ENCODE measurements at regions not wholly inside any gene's neighbourhood (a gene's known extent, or its start where the extent isn't known, plus 50 kb on each side); places are given as distances from the start of the nearest gene placed in this dataset.

DNA sequence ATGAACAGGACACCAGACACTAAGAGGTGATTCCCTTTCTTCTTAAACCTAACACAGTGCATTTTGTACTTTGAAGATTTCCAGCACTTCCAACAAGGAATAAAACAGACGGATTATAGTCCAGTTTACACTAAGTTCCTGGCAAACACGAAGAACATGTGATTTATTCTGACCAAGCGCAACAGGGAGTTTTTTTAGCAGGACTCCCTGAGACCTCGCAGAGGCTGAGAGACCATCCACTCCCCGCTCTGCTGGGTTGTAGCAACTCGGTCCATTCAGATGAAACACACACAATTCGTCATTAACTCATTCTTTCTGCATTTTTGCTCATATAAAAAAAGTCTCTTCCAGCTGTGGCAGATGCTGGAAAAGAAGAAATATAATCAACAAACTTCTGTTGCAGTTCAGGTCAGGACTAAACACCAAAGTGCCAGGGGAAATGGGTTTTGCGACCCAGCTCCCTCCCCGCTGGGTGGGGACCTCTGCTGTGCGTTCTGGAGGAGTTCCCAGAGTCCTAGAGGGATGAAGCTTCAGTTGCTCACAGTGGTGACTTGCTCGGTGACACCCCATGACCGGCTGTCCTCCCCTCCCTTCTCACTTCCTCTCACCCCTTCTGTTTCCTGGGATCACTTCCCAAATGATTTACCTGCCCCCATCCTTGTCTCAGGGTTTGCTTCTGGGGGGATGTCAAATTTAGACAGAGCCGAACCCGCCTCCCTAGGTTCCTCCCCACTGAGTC, 52.5 kb downstream of the KCNF1 start:
- no peak overlapping the region for H3K9ac ChIP-seq (ENCODE audit: low read depth in 1 of 2, low read length in 2 of 2)
- H3K36me3 ChIP-seq (ENCODE audit: control insufficient read depth in 1 of 2, insufficient read depth in 2 of 2, low read length in 2 of 2), result no peaks in the 10 kb centered on the region
- peaks cover 0 to 14% of the 10 kb centered on the region in 2 donors for H3K27me3 ChIP-seq (ENCODE audit: control insufficient read depth in 1 of 2, insufficient read depth in 2 of 2, low read length in 2 of 2)

DNA sequence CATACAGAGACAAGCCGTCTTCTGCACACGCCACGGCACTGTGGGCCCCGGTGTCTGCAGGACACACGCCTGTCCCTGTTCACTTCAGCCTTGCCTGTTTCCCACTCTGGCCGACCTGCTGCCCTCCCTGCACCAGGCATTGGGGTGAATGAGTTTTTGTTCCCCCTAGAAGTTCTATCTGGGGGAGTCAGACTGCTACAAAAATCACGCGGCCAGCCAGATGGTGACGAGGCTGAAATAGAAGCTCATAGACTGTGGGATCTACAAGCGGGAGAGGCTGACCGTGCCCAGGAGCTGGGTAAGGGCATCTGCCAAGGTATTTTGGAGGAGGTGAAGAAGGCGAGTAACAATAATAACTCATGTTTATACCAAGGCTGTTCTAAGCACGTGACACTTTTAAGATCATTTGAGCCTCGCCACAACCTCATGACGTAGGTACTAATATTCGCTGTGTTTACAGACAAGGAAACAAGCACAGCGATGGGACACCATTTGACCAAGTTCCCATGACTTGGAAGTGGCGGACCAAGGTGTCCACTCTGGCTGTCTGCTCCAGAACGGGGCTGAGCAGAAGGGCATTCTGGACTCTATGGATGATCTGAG, 53.6 kb downstream of the KCNF1 start:
- H3K27me3 ChIP-seq (ENCODE audit: control insufficient read depth in 1 of 2, insufficient read depth in 2 of 2, low read length in 2 of 2), result peaks cover 0 to 14% of the 10 kb centered on the region in 2 donors
- H3K9ac ChIP-seq (ENCODE audit: low read depth in 1 of 2, low read length in 2 of 2), result no peak overlapping the region
- H3K27ac ChIP-seq (ENCODE audit: low read depth, low read length), result no peak overlapping the region
- no peaks in the 10 kb centered on the region for H3K4me1 ChIP-seq (ENCODE audit: control insufficient read depth in 1 of 2, insufficient read depth in 2 of 2, low read length in 2 of 2)
- no peaks in the 10 kb centered on the region for H3K9me3 ChIP-seq (ENCODE audit: control insufficient read depth in 1 of 2, low read length in 2 of 2)
- no peaks in the 10 kb centered on the region for H3K36me3 ChIP-seq (ENCODE audit: control insufficient read depth in 1 of 2, insufficient read depth in 2 of 2, low read length in 2 of 2)
- no peak overlapping the region for H3K4me3 ChIP-seq (ENCODE audit: low read depth in 1 of 2, low read length in 2 of 2)

More for the DNA sequence above, 52.5 kb downstream of the KCNF1 start:
- Histone ChIP-seq H3K4me3 (ENCODE audit: low read depth in 1 of 2, low read length in 2 of 2) (no peak overlapping the region), H3K27ac (ENCODE audit: low read depth, low read length) (no peak overlapping the region), H3K9me3 (ENCODE audit: control insufficient read depth in 1 of 2, low read length in 2 of 2) (no peaks in the 10 kb centered on the region), H3K4me1 (ENCODE audit: control insufficient read depth in 1 of 2, insufficient read depth in 2 of 2, low read length in 2 of 2) (no peaks in the 10 kb centered on the region)

- Histone ChIP-seq H3K36me3 (ENCODE audit: control insufficient read depth in 1 of 2, insufficient read depth in 2 of 2, low read length in 2 of 2) (no peaks in the 10 kb centered on the region), H3K27me3 (ENCODE audit: control insufficient read depth in 1 of 2, insufficient read depth in 2 of 2, low read length in 2 of 2) (peaks cover 0 to 14% of the 10 kb centered on the region in 2 donors), H3K27ac (ENCODE audit: low read depth, low read length) (no peak overlapping the region), H3K4me3 (ENCODE audit: low read depth in 1 of 2, low read length in 2 of 2) (no peak overlapping the region), H3K4me1 (ENCODE audit: control insufficient read depth in 1 of 2, insufficient read depth in 2 of 2, low read length in 2 of 2) (no peaks in the 10 kb centered on the region), H3K9ac (ENCODE audit: low read depth in 1 of 2, low read length in 2 of 2) (no peak overlapping the region), H3K9me3 (ENCODE audit: control insufficient read depth in 1 of 2, low read length in 2 of 2) (no peaks in the 10 kb centered on the region)
These were observed 54.3 kb downstream of the KCNF1 start for GRCh38 chr2:10966056-10966455.

GRCh38 chr2:10966741-10967140, 55.0 kb downstream of the KCNF1 start:
- peaks cover 0 to 14% of the 10 kb centered on the region in 2 donors for H3K27me3 ChIP-seq (ENCODE audit: control insufficient read depth in 1 of 2, insufficient read depth in 2 of 2, low read length in 2 of 2)
- no peak overlapping the region for H3K9ac ChIP-seq (ENCODE audit: low read depth in 1 of 2, low read length in 2 of 2)
- no peak overlapping the region for H3K27ac ChIP-seq (ENCODE audit: low read depth, low read length)
- no peaks in the 10 kb centered on the region for H3K4me1 ChIP-seq (ENCODE audit: control insufficient read depth in 1 of 2, insufficient read depth in 2 of 2, low read length in 2 of 2)
- no peaks in the 10 kb centered on the region for H3K36me3 ChIP-seq (ENCODE audit: control insufficient read depth in 1 of 2, insufficient read depth in 2 of 2, low read length in 2 of 2)
- no peaks in the 10 kb centered on the region for H3K9me3 ChIP-seq (ENCODE audit: control insufficient read depth in 1 of 2, low read length in 2 of 2)
- no peak overlapping the region for H3K4me3 ChIP-seq (ENCODE audit: low read depth in 1 of 2, low read length in 2 of 2)

DNA sequence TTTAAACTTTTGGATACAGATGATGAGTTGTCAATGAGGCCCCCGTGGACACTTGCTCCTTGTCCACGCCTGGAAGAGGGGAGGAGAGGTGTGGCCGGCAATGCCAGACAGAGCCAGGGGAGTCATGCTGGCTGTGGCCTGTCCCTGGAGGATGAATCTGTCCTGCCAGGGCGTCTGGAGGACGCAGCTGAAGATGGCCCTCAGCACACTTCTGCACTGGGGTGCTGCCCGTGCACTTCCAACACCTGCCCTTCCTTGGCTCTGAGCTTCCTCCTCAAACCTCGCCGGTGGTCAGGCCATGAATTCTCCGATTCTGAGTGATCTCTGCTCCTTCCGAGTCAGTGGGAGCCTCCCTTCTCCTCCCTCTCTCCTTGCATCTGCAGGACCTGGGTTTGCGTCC, 56.4 kb downstream of the KCNF1 start:
- Histone ChIP-seq H3K9me3 (ENCODE audit: control insufficient read depth in 1 of 2, low read length in 2 of 2) (no peaks in the 10 kb centered on the region), H3K27me3 (ENCODE audit: control insufficient read depth in 1 of 2, insufficient read depth in 2 of 2, low read length in 2 of 2) (peaks cover 0 to 14% of the 10 kb centered on the region in 2 donors), H3K27ac (ENCODE audit: low read depth, low read length) (no peak overlapping the region)

DNA sequence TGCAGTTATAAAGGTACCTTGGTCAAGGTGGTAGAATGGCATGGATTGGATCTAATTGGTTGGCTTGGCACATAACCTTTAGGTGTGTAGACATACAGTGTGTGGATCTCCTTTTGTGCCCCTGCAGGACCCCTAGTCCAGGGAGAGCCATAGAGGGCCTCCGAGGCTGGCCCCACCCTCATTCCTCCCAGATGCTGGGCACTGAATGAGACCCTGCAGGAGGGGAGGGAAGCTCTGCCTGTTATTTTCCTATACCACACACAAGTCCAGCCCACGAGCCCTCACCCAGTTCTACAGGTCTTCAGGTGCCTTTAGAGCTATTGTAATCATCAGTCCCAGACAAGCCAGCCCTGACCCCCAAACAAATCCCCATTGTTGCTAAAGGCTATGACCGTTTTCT, 58.9 kb downstream of the KCNF1 start:
- H3K27ac ChIP-seq (ENCODE audit: low read depth, low read length), result no peak overlapping the region
- H3K9ac ChIP-seq (ENCODE audit: low read depth in 1 of 2, low read length in 2 of 2), result no peak overlapping the region
- no peak overlapping the region for H3K4me3 ChIP-seq (ENCODE audit: low read depth in 1 of 2, low read length in 2 of 2)
- no peaks in the 10 kb centered on the region for H3K36me3 ChIP-seq (ENCODE audit: control insufficient read depth in 1 of 2, insufficient read depth in 2 of 2, low read length in 2 of 2)
- H3K27me3 ChIP-seq (ENCODE audit: control insufficient read depth in 1 of 2, insufficient read depth in 2 of 2, low read length in 2 of 2), result peaks cover 0 to 11% of the 10 kb centered on the region in 2 donors
- no peaks in the 10 kb centered on the region for H3K4me1 ChIP-seq (ENCODE audit: control insufficient read depth in 1 of 2, insufficient read depth in 2 of 2, low read length in 2 of 2)
- no peaks in the 10 kb centered on the region for H3K9me3 ChIP-seq (ENCODE audit: control insufficient read depth in 1 of 2, low read length in 2 of 2)

More for the DNA sequence above, 56.4 kb downstream of the KCNF1 start:
- Histone ChIP-seq H3K36me3 (ENCODE audit: control insufficient read depth in 1 of 2, insufficient read depth in 2 of 2, low read length in 2 of 2) (no peaks in the 10 kb centered on the region), H3K4me1 (ENCODE audit: control insufficient read depth in 1 of 2, insufficient read depth in 2 of 2, low read length in 2 of 2) (no peaks in the 10 kb centered on the region), H3K4me3 (ENCODE audit: low read depth in 1 of 2, low read length in 2 of 2) (no peak overlapping the region), H3K9ac (ENCODE audit: low read depth in 1 of 2, low read length in 2 of 2) (no peak overlapping the region)

DNA sequence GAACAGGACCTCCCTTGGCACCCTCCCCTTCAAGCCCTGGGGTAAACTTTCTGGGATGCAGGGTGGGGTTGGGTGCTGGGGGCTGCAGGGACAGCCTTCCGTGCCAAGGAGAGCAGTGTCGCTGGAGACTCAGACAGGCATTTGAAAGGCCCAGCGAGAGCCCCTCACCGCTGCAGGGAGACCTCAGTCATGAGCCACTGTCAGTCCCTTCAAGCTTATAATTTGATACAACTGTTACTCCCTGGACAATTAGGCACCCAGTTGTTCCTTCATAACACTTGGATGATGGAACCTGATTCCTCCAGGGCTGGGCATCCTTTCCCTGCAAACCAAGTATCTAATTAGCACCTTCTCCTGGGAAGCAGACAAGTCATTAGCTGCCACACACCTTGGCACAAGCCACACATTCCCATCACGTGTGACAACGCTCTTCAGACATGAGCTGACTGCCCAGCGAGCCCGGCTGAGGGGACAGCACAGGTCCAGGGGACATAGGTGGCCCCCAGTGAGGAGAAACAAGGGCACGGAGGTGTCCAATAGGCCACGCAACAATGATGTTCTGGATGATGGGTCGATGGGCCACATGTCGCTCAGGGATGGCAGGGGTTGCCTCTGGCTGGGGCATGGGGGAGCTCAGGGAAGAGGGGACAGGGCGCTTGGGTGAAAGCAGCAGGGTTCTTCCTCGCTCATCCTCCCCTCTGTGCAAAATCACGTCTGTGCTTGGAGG, 59.6 kb downstream of the KCNF1 start:
- H3K36me3 ChIP-seq (ENCODE audit: control insufficient read depth in 1 of 2, insufficient read depth in 2 of 2, low read length in 2 of 2), result no peaks in the 10 kb centered on the region
- H3K9me3 ChIP-seq (ENCODE audit: control insufficient read depth in 1 of 2, low read length in 2 of 2), result no peaks in the 10 kb centered on the region
- peaks cover 0 to 6% of the 10 kb centered on the region in 2 donors for H3K27me3 ChIP-seq (ENCODE audit: control insufficient read depth in 1 of 2, insufficient read depth in 2 of 2, low read length in 2 of 2)
- no peaks in the 10 kb centered on the region for H3K4me1 ChIP-seq (ENCODE audit: control insufficient read depth in 1 of 2, insufficient read depth in 2 of 2, low read length in 2 of 2)
- H3K9ac ChIP-seq (ENCODE audit: low read depth in 1 of 2, low read length in 2 of 2), result no peak overlapping the region
- H3K4me3 ChIP-seq (ENCODE audit: low read depth in 1 of 2, low read length in 2 of 2), result no peak overlapping the region
- H3K27ac ChIP-seq (ENCODE audit: low read depth, low read length), result no peak overlapping the region

- H3K4me3 ChIP-seq (ENCODE audit: low read depth in 1 of 2, low read length in 2 of 2), result no peak overlapping the region
- H3K9me3 ChIP-seq (ENCODE audit: control insufficient read depth in 1 of 2, low read length in 2 of 2), result no peaks in the 10 kb centered on the region
- no peak overlapping the region for H3K9ac ChIP-seq (ENCODE audit: low read depth in 1 of 2, low read length in 2 of 2)
- H3K27ac ChIP-seq (ENCODE audit: low read depth, low read length), result no peak overlapping the region
- H3K27me3 ChIP-seq (ENCODE audit: control insufficient read depth in 1 of 2, insufficient read depth in 2 of 2, low read length in 2 of 2), result peaks cover 0 to 6% of the 10 kb centered on the region in 2 donors
- H3K4me1 ChIP-seq (ENCODE audit: control insufficient read depth in 1 of 2, insufficient read depth in 2 of 2, low read length in 2 of 2), result no peaks in the 10 kb centered on the region
- H3K36me3 ChIP-seq (ENCODE audit: control insufficient read depth in 1 of 2, insufficient read depth in 2 of 2, low read length in 2 of 2), result no peaks in the 10 kb centered on the region
These were observed 60.1 kb downstream of the KCNF1 start for GRCh38 chr2:10971888-10972260.

- no peak overlapping the region for H3K27ac ChIP-seq (ENCODE audit: low read depth, low read length)
- H3K9ac ChIP-seq (ENCODE audit: low read depth in 1 of 2, low read length in 2 of 2), result no peak overlapping the region
- peaks cover 0 to 5% of the 10 kb centered on the region in 2 donors for H3K27me3 ChIP-seq (ENCODE audit: control insufficient read depth in 1 of 2, insufficient read depth in 2 of 2, low read length in 2 of 2)
- no peaks in the 10 kb centered on the region for H3K9me3 ChIP-seq (ENCODE audit: control insufficient read depth in 1 of 2, low read length in 2 of 2)
- no peak overlapping the region for H3K4me3 ChIP-seq (ENCODE audit: low read depth in 1 of 2, low read length in 2 of 2)
- H3K4me1 ChIP-seq (ENCODE audit: control insufficient read depth in 1 of 2, insufficient read depth in 2 of 2, low read length in 2 of 2), result no peaks in the 10 kb centered on the region
- no peaks in the 10 kb centered on the region for H3K36me3 ChIP-seq (ENCODE audit: control insufficient read depth in 1 of 2, insufficient read depth in 2 of 2, low read length in 2 of 2)
These were observed 61.1 kb downstream of the KCNF1 start for GRCh38 chr2:10972683-10973433.

DNA sequence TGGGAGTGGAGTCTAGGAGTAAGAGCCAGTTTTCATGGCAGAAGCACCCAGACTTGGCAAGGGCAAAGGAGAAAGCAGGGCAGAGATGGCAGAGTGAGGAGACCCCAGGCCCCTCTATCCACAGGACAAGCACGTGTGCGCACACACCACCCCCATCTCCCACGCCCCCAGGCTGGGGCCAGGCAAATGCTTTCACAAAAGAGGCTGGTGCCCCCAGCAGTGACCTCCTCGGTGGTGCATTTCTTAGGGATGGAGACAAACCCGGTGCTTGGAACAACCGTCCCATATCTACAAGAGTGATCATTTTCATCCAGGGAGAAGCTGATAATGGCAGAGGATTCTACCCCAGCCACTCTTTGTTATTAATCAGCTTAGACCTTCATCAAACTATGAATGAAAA, 62.0 kb downstream of the KCNF1 start:
- Histone ChIP-seq H3K27ac (ENCODE audit: low read depth, low read length) (no peak overlapping the region), H3K36me3 (ENCODE audit: control insufficient read depth in 1 of 2, insufficient read depth in 2 of 2, low read length in 2 of 2) (no peaks in the 10 kb centered on the region), H3K9me3 (ENCODE audit: control insufficient read depth in 1 of 2, low read length in 2 of 2) (no peaks in the 10 kb centered on the region), H3K4me1 (ENCODE audit: control insufficient read depth in 1 of 2, insufficient read depth in 2 of 2, low read length in 2 of 2) (no peaks in the 10 kb centered on the region), H3K27me3 (ENCODE audit: control insufficient read depth in 1 of 2, insufficient read depth in 2 of 2, low read length in 2 of 2) (peaks cover 0 to 3% of the 10 kb centered on the region in 2 donors), H3K9ac (ENCODE audit: low read depth in 1 of 2, low read length in 2 of 2) (no peak overlapping the region), H3K4me3 (ENCODE audit: low read depth in 1 of 2, low read length in 2 of 2) (no peak overlapping the region)
